ENCODE measurements at regions not wholly inside any gene's neighbourhood (a gene's known extent, or its start where the extent isn't known, plus 50 kb on each side); places are given as distances from the start of the nearest gene placed in this dataset.

DNA sequence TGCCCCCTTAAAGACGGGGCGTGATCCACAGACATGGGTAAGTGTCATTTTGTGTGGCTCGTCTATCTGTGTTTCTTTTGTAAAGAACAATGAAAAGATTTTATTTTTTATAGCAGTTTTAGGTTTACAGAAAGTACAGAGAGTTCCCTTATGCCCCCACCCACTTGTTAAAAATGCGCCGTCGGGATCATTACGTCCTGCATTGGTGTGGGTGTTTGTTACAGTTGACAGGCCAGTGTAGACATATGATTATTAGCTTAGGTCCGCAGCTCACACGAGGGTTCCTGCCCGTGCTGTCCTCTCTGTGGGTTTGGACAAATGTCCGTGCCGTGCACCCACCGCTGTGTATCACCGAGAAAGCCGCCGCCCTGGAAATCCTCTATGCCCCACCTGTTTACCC, 50.5 kb downstream of the RGS12 start:
- DNase-seq (ENCODE audit: low spot score) = no peak

DNA sequence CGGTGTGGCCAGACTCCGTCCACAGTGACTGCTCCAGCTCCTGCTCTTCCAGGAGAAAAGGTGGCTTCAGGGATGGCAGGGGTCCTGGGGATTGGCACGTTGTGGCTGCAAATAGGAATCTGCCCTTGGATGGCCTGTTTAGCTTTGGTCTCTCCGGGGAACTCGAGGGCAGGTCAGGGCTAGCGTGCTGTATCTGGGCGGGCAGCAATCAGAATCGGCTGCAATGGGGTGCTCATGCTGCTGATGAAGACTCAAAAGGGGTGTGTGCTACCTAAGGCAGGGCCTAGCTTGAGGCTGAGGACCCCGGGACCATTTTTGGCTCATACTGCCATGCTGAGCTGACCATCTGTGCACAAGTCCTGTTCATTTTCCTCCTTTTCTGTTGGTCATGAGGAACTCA, 51.3 kb downstream of the RGS12 start:
- DNase-seq (ENCODE audit: low spot score) = no peak

DNA sequence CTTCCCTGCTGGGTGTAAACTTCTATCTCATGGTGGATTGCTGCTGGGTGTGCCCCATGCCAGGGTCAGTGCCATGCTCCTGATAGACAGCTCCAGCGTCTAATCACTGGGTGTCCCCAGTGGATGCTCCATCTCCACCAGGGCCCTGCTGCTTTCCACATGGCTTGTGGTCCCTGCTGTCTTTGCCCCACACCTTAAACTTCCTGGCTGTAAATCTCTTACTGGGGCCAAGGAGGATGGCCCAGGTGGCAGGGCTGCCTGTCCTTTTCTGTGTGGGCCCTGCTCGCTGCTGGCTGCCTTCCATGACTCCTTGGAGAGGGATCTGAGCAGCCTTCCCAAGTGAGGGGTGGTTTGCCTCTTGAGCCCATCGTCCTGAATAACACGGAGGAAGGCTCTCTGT, 51.8 kb downstream of the RGS12 start:
- DNase-seq (ENCODE audit: low spot score) = no peak

DNA sequence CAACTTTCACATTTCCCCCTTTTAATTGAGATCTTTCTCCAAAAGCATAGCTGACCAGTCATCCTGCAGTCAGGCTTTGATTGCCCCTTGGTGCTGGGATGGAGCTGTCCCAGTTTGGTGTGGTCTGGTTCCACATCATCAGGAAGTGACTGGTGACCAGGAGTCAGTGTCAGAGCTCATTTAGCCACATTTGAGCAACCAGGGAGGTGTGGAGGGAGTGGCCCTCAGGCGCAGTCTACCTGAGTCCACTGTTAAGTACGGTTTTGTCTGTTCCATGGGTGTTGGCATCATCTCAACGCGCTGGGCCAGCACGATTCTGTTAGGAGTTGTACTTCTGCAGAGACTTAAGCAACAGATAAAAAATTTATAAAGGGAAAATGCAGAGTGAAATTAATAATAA, 52.6 kb downstream of the RGS12 start:
- no peak for DNase-seq (ENCODE audit: low spot score)

DNA sequence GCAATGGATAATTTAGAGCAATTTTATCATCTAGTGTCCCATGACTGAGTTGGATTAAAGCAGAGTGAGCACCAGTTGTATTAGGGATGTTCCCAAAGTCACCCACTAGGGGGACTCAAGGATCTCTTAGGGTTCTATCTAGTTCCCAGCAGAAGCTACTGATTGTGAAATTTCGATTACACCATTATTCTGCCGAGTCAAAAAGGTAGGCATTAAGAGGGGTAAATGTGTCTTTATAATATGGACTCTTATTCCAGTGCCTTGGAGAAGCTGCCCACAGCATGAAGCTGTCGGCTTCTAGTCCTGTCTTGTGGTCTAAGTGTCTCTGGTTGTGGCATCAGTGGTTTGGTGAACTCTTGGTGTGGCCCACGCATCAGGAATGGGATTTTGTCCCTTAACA, 53.3 kb downstream of the RGS12 start:
- peak; percentile 82 for DNase-seq (ENCODE audit: low spot score)

DNA sequence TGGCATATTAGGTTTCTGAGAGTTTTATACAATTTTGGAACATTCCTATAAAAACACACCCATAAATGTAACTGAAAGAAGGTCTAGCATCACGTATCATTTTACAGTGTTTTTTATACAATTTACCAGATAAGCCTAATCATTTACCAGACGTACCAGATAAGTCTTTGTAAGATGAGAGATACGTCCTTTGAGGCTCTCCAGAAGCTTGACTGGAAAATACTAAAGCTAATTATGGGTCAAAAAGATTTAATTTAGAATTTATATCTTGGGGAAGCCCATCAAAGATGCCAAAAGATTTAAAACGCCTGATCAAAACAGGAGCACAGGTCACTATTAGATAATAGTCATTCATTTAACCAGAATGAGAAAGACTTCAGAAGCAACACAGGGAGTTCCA, 55.0 kb downstream of the RGS12 start:
- DNase-seq (ENCODE audit: low spot score) = no peak

DNA sequence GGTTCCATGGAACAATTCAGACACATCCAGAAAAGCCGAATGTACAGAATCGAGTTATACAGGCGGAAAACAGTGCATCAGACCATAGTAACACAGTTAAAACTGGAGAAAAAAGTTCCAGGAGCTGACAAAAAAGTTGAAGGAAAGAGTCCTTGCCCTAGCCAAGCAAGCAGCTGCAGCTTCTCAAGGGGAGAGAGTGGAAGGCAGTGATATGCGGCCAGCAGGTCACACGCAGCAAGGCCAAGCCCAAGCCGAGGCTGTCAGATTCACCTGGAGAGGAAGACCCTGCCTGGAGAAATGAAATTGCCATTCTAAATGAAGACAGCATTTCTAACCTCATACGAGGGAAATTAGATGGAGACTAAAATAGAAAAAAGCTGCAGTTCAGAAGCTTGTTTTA, 55.8 kb downstream of the RGS12 start:
- DNase-seq (ENCODE audit: low spot score) = no peak

DNA sequence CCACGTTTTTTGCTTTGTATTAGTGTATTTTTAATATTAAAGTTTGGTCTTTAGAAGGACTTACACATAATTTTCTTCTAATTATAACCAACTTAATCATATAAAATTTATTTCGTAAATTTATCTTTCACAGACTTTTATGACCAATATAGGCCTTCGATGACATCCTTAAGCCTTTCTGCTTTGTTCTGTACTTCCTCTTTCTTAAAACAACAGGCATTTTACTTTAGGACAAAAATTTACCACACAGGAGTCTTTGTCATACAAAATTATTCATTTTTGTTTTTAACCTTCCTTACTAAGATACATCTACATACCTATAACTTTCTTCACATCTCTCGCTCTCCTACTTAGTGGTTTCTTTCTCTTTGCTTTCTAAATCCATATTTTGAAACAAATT, 56.3 kb downstream of the RGS12 start:
- DNase-seq (ENCODE audit: low spot score) = no peak

DNA sequence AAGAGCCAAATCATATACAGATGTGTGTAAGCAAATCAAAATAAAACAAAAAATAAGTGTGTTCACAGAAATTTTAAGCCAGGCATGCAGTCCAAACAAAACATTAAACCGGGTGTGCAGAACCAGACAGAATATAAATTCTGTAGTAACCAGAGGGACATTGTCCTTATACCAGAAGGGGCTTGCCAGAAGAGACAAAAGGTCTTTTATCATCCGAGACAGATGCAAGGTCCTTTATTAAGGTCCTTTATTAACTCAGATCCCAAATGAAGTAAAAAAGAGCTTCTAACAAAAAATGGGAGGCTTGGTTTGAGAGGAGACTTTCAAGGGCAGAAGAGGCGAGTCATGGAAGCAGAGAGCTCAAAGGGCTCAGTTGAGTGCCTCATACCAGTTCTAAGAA, 59.2 kb downstream of the RGS12 start:
- DNase-seq (ENCODE audit: low spot score) = no peak

DNA sequence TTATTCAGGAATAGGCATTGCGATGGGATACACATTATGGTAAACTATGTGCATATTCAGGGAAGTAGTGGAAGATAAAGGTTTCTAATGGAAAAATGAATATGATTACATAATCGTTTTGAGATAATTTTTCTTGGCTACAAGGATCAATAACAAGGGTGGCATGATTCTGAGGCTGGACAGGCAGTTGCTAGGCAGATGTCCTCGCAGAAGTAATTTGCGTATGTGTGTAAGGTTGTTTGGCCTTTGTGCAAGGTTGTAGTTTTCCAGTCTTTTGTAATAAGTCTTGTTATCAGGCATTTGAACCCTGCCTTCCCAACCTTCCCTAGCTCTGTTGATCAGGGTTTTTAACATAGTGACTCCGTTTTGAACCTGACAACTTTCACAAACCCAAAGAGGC, 59.7 kb downstream of the RGS12 start:
- no peak for DNase-seq (ENCODE audit: low spot score)

DNA sequence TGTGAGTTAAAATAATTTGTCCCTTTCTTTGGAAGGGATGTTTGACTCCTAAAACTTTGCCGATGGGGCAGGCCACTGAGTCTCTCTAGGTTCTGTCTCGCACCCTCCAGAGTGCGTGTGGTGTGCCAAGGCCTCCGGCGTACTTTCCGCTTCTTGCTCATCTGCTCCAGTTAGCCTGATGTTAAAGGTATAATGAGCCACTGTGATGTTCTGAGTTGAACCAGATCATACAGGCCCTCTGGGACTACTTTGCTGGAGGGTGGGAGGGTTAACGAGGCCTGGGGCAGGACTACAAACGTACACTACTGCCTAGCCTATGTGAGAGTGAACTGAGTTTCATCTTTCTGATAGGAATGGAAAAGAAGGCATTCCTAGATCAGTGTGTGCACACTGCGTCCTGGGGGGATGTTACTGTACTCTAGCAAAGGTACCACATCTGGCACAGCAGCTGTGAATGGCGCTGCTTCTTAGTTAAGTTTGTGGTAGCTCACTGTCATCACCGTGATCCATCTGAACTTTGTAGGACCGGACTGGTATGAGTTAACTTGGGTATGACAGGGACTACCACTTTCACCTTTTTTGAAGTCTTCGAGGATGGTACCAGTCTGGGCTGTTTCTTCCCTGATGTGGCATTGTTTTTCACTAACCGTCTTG, 60.2 kb downstream of the RGS12 start:
- no peak for DNase-seq (ENCODE audit: low spot score)

DNA sequence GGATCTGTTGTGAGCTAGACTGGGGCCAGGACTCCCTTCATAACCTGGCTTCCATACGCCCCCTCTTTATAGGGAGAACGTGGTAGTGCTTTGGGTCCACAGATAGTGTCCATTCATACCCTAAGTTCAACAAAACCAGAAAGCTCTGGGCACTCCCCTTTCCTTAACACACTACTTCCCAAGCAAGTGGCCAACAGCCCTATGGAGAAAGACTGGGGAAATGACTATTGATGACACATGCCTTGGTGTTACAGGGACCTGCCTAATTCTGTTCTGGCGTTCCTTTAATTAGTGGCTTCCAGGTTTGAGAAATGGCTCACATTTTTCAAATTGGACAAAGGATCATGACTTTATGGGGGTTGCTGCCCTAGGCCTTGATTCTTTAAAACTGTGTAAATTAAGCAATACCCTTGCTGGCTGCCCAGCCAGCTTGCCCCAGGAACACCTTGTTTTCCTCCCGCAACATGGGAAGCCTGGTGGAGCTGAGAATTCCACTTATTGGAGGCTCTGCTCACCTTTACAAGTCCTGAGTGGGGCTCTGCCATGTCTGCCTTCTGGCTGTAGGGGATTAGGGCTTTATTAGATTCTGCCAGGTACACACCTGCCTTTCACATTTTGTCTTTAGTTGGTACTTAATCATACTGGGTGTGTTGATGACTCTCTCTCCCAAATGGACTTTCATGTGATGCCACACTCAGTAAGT, 61.1 kb downstream of the RGS12 start:
- no peak for DNase-seq (ENCODE audit: low spot score)

DNA sequence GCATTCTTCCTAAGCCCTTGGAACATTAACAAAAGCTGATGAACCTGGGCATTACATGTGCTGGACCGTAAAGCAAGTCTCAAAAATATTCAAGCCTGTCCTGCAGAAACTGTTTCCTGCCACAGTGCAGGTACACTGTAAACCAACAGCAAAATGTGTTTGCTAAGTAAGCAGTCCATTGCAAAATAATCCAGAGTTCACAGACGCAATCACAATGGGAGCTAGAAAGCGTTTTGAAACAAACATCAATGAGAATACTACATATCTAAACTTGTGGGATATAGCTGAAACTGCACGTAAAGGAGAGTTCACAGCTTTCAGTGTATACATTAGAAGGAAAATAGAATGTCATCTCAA, 61.6 kb downstream of the RGS12 start:
- no peak for DNase-seq (ENCODE audit: low spot score)

DNA sequence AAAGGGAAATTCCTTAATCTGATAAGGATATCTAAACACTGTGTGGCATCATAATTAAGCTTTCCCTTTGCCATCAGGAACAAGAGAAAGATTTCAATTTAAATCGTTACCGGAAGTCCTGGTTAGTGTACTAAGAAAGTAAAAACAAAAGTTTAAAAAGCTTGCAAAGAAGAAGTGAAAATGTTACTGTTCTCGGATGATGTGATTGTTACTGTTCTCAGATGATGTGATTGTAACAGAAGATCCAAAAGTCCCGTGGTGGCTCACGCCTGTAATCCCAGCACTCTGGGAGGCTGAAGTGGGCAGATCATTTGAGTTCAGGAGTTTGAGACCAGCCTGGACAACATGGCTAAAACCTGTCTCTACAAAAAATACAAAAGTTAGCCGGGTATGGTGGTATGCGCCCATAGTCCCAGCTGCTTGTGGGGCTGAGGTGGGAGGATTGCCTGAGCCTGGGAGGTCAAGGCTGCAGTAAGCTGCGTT, 62.5 kb downstream of the RGS12 start:
- DNase-seq (ENCODE audit: low spot score) = no peak

DNA sequence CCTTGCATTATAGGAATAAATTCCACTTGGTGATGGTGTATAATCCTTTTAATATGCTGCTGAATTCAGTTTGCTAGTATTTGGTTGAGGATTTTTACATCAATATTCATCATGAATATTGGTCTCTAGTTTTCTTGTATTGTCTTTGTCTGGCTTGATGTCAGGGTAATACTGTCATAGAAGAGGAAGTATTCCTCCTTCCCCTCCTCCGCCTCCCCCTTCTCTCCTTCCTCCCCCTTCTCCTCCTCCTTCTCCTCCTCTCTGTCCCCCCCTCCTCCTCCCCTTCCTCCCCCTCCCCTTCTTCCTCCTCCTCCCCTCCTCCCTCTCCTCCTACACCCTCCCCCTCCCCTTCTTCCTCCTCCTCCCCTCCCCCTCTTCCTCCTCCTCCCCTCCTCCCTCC, 65.8 kb downstream of the RGS12 start:
- DNase-seq (ENCODE audit: low spot score) = no peak

DNA sequence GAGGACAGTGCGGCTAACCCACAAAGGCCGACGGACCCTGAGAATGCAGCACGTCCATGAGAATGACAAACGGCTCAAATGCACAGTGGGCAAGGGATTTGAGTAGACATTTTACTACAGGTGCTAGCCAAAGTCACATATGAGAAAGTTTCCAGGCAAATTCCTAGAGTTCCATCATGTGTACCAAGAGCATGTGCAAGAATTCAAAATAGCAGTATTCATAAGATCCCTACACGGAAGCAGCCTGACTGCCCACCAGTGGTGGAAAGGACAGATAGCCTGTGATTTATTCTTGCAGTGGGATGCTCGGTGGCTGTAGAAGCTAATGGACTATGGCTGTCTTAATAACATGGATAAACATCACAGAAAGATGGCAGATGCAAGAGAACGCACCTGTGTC, 68.0 kb downstream of the RGS12 start:
- DNase-seq (ENCODE audit: low spot score) = no peak

DNA sequence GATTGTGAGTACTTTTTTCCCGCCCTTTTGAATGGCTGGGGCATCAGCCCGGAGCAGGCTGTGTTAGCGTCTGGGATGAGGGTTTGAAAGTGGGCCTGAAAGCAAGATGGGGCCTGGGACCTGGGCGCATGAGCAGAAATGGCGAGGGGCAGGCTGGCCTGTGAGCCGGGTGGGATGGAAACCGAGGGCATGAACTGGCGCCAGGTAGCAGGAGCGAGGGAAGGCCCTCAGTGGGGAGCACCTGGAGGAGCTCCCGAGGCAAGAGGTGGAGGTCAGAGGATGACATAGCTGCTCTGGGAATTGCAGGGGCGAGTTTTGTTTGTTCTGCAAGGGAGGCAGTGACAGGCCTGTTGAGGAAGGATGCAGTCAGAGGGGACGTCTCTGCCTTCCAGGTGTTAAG, 68.6 kb downstream of the RGS12 start:
- no peak for DNase-seq (ENCODE audit: low spot score)

DNA sequence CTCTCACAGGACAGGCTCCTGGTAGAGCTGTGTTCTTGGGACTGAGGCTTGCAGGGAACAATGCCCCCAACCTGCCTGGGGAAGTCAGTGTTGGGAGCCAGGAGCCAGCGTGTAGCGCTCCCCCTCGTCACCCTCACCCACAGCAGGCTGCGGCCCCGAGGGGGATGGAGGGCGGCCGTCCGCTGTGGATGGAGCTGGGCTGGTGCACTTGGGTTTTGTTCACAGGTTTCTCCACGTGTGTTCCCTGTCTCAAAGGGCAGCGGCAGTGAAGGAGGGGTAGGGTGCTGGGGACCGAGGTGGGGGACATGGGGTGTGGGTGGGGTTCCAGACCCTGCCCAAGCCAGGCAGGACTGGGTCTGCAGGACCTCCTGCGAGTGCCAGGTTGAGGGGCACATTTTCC, 69.1 kb downstream of the RGS12 start:
- DNase-seq (ENCODE audit: low spot score) = no peak

DNA sequence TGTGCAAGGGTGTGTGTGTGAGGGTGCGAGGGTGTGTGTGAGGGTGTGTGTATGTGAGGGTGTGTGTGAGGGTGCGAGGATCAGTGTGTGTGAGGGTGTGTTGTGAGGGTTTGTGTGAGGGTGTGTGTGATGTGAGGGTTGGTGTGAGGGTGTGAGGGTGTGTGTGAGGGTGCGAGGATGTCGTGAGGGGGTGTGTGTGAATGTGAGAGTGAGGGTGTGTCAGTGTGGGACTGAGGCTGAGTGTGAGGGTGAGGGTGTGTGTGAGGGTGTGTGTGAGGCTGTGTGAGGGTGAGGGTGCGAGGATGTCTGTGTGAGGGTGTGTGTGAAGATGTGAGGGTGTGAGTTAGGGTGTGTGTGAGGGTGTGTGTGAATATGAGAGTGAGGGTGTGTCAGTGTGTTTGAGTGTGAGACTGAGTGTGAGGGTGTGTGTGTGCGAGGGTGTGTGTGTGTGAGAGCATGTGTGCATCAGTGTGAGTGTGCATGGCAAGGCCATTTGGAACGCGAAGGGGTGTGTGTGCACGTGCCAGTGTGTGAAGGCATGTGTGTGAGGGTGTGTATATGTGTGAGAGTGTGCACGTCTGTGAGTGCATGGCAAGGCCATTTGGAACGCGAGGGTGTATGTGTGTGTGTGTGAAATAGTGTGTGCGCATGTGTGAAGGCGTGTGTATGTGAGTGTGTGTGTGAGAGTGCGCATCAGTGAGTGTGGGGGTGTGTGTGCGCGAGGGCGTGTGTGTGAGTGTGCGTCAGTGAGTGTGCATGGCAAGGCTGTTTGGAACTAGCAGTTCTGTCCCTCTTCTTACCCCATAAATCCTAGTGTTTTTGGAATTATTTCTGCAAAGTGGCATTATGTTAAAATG, 69.8 kb downstream of the RGS12 start:
- no peak for DNase-seq (ENCODE audit: low spot score)

DNA sequence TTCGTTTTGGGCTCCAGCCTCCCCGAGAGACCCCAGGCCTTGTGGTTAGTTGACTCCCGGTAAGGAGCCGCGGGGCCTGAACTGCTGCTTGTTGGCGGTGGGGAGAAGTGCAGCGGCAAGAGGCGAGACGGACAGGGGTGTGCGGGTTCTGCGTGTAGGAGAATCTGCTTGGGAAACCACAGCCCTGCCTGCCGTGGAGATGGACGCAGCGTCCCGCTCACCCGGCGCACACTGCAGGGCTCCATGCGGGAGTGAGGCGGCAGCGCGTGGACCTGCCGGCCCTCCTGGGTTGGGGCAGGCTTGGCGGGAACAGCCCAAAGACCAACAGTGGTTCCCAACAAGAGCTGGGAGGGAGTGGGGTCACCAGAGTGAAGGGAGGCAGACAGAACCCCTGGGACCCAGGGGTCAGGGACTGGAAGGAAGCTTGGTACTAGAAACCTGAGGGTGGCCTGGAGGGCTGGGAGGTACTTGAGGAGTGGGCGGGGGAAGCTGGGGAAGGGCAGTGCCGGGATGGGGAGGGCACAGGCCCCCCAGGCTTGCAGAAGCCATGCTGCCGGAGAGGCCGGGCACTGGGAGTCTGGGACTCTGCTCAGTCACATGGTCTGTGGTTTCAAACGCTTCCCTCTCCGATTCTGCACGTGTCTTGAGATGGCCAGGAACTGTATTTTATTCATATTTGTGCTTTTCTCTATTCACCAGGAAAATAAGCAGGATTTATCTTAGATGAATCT, 70.8 kb downstream of the RGS12 start:
- DNase-seq (ENCODE audit: low spot score) = no peak

DNA sequence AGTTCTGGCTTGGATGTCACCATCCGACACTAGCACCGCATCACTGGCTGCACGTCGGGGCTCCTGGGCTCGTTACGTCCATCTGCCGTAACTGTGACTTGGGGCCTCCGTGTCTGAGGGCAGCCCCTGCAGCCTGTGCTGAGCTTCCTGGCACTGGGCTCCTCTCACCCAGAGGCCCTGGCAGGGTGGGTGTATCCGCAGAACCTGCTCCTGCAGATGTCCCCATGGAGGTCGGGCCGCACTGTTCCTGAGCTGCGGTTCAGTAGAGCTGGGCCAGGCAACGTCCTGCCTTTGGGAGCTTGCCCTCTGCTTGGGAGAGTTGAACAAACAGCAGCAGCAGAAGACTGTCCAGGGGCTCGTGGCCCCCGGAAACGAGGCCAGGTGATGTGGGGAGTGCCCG, 71.4 kb downstream of the RGS12 start:
- DNase-seq (ENCODE audit: low spot score) = no peak

Measured in HT-29 (cell line).